HG03135 (cell line): ENCODE measurements at regions not wholly inside any gene's neighbourhood (a gene's known extent, or its start where the extent isn't known, plus 50 kb on each side); places are given as distances from the start of the nearest gene placed in this dataset.
"Not testable (repeated sequence)": the region's sequence is repeated elsewhere in the genome, so short reads cannot be mapped to it uniquely, and the experiment has no call there.

ENCODE experiments used
- ATAC-seq: cut with Tn5 transposase; IDR thresholded peaks from one replicate; pipeline ENCODE4 v1.9.1; 2021; ENCODE audit warnings: mild to moderate bottlenecking, moderate library complexity; ENCODE audit not compliant: unreplicated experiment

DNA sequence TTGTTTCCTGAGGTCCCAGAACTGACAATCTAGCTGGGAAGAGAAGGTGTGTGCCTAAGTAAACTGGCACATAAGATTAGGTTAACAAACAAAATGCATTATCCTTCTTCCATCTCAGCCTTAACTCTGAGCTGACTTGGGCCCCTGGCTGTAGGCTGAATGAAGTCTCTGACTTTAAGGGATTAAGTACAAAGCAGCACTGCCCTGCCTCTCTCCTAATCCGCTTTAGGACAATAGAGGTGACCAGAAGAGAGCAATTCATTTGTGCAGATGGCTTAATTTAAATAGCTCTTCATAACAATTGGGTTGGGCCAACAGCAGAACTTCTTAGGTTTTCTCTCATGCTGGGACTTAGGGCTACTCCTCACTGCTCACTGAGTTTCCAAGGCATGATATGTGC is 181.6 kb upstream of the SOX14 start:
- ATAC-seq = no peak

DNA sequence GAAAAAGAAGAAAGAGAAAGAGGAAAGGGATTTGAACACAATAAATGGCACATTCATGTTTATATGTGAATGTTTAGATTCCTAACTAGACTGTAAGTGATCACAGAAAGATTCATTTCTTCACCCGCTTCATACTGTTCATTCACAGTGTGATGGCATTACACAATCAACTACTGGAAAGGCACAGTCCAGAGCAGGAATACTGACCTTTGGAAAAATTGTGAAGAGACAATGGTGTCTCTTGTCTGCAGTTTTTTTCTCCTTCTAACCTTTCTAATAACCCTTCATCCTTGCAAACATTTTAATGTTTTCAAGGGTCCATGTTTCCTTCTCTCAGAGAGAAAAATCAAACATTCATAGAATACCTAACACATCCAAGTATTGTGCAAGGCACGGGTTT is 180.9 kb upstream of the SOX14 start:
- ATAC-seq = no peak

- ATAC-seq = no peak
Observed at GRCh38 chr3:137588871-137589270, 175.2 kb upstream of the SOX14 start.

- not testable (repeated sequence) for ATAC-seq
Observed at GRCh38 chr3:137595415-137595814, 168.7 kb upstream of the SOX14 start.

DNA sequence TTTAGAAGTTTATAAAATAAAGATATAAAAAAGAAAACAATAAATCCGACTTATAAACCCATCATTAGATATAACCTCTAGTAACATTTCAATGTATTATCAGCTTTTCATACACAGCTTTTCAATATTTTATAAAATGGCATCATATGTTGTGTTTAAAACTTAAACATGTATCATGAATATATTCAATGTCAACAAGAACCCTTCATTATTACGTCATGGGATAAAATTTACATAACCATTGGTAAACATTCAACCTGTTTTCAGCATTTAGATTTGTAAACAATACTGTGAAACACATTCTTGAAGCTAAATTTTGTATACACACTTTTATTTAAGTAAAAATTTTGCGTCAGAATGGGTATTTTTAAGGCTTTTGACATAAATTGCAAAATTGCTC is 153.4 kb upstream of the SOX14 start:
- ATAC-seq = no peak

DNA sequence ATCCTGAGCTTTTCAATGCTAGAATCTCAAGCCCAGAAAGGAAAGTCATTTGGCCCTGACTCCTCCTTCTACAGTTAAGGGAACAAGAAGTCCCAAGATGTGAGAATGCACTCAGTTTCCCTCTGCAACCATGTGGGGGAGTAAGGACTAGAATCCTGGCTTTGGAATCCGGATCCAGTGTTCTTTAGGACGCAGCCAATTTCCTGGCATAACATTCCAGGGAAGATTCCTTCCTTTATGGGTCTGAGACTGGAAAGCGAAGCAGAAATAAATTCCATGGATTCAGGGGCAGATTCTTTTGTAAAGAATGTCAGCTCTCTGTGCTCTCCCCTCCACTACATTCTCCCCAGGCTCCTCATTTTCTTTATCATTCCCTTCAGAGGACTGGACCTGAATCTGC is 151.8 kb upstream of the SOX14 start:
- no peak for ATAC-seq

DNA sequence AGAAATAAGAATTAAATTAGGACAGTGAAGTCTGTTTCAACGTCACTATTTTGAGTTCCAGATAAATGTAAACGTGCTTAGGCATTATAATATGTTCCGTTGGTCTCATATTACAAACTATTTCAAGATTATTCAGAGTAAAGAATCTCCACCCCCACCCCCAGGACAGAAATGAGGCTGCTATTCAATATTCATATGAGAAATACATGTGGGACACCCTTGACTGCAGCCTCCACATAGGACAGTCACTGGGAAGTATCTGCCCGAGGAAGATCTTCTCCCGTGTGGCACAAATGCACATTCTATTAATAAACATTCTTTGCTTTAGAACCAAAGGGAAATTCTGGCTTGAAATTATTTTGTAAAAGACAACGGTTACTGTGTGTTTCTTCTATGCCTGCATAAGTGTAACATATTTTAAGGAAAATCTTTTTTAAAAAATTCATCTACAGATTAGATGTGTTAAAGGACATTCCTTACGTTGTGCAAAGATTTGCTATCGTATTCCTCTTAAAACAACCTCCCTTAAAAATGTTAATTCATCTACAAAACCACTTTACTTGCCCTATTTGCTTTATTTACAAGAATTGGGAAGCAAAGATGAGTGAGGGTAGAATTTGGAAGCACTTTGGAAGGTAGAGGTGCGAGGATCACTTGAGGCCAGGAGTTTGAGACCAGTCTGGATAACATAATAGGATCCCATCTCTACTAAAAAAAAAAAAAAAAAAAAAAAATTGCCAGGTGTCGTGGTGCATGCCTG is 148.3 kb upstream of the SOX14 start:
- no peak for ATAC-seq

- ATAC-seq = no peak
Observed at GRCh38 chr3:137641879-137642704, 122.0 kb upstream of the SOX14 start.

GRCh38 chr3:137642831-137643230 is 121.3 kb upstream of the SOX14 start:
- no peak for ATAC-seq

GRCh38 chr3:137647179-137647578 is 116.9 kb upstream of the SOX14 start:
- no peak for ATAC-seq

DNA sequence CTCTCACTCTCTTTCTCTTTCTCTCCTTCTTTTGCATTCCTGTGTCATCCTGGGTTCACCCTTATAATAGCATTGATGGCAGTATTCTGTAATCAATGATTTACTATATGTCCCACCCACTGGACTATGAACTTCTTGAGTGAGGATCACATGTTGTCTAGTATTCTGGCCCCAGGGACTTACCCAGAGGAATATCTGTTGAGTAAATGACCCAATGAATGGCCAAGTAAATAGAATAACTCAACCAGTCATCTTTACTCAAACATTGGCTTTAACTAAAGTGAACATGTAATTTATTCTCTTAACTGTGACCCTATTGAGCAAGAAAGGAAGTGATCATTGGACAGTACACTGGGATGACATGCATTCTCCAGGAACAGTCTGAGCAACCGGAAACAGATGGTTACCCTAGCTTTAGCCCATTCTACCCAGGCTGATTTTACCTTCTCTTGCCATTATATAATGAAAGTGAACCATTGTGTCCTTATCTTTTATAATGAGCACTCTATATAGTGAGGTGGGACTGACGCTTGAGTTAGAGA is 94.5 kb upstream of the SOX14 start:
- ATAC-seq = no peak

- ATAC-seq = no peak
Observed at GRCh38 chr3:137687181-137687879, 76.8 kb upstream of the SOX14 start.

DNA sequence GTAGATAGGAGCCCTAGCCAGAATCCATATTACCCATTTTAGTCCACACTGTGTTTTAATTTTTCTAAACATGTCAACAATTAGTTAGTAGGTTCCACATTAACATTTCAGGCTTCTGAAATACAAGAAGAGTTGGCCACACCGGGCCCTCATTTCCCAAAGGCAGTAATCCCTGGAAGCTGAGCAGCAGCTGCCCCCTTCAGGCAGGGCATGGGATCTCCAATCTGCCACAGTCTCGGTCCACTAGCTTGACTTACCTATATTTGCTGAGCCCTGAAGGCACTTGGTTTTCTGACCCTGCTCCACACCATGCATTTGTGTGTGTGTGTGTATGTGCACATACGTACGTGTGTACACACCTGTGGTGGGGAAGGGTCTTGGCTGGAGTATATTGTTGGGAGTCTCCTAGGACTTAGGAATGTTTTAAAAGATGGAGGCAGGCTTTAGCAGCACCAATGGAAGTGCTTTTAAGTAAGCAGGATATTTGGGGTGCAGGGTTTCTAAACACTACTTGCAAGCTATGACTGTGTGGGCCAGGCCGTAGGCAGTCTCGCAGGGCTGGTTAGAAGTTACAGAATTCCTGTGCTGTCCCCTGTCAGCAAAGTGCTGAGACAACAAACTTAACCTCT is 71.2 kb upstream of the SOX14 start:
- no peak for ATAC-seq

GRCh38 chr3:137693791-137694190 is 70.3 kb upstream of the SOX14 start:
- ATAC-seq = no peak

DNA sequence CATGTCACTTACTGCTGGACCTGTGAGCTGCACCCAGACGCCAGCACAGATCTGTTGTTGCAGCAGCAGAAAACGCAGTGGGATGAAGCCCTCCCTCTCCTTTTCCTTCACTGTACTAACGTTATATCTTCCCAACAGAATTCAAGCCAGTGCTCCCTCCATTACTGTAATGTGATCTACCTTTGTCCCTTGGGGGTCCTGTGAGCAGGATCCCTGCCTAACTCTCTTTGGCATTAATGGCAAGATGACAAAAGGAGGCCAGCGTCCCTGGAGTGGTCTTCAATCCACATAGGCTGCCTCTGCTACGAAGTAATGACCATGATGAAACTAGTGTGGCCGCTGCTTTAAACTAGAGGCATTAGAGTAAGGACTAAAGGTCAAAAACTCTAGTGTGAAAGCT is 69.3 kb upstream of the SOX14 start:
- ATAC-seq = no peak

DNA sequence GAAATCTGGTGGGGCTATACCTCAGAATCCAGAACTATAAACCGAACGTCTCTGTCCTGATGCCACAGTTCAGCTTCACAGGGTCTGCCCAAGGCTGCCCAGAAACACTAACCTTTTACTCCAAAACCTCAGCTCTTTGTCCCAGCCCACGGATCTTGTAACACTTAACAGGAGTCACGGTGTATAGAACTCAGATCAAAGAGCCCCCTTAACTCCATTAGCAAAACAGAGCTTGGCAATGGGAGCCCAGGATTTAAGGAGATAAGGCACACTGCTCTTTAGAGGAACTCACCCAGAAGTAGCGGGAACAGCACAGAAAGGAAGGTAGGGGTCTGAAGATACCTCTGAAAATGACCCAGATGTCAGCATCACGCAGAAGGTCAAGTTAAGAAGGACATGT is 68.8 kb upstream of the SOX14 start:
- ATAC-seq = no peak

DNA sequence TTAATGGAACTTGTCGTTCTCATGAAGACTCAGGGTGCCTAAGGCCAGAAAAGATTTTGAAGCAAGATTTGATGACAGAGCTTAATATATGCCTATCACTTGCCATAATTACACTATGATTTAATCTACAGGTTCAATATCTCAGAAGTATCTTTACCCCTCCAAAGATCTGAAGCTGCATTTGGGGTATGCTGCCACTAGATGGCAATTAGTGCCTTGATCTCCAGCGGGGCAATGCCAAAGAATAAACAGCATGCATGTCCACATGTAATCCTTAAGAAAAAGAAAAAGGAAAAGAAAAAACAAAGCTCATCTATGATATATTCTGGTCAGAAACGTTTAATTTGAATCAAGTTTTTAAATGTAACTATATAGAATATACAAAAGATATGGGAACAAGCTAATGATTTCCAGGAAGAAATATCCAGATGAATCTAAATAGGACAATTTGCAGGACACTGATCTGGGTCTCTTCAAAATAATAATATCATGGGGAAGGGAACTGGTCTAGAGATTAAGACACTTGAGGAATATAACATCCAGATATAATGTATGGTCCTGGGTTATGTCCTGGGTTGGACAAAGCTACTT is 55.0 kb upstream of the SOX14 start:
- ATAC-seq = no peak

DNA sequence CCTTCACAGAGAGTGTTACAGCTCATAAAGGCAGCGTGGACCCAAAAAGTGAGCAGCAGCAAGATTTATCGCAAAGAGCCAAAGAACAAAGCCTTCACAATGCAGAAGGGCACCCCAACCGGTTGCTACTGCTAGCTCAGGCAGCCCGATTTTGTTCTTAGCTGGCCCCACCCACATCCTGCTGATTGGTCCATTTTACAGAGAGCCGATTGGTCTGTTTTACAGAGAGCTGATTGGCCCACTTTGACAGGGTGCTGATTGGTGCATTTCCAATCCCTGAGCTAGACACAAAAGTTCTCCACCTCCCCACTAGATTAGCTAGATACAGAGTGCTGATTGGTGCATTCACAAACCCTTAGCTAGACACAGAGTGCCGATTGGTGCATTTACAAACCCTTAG is 50.1 kb upstream of the SOX14 start:
- not testable (repeated sequence) for ATAC-seq
